HepG2 (cell line): ENCODE measurements at regions not wholly inside any gene's neighbourhood (a gene's known extent, or its start where the extent isn't known, plus 50 kb on each side); places are given as distances from the start of the nearest gene placed in this dataset.

Source experiments
- ATAC-seq: fragments of 200-7000 bp; cut with Tn5 transposase; 3 replicates; pipeline ENCODE4 v1.9.1; 2020; ENCODE audit warnings: mild to moderate bottlenecking, moderate library complexity
- BruUV-seq: library from RNA; stranded (reverse); fragments of 400-500 nt; replicated peaks from 2 replicates; lab custom pipeline; 2021; lab: Mats Ljungman, UMichigan
- CTCF ChIA-PET: fragments of 300-600 bp; formaldehyde crosslinking; extraction: SDS; loops from one replicate; lab custom pipeline; 2021; ENCODE audit warnings: low total read pairs, inconsistent platforms, low intra/inter-chr PET ratio; lab: Yijun Ruan, JAX
- POLR2A ChIA-PET: fragments of 350-600 bp; sonication (Branson Sonifier 250); formaldehyde crosslinking; loops from one replicate; lab custom pipeline; 2020; ENCODE audit warnings: antibody characterized with exemption, inconsistent platforms; lab: Yijun Ruan, JAX
- DNase-seq: peaks from one replicate; pipeline ENCODE4 v3.0.0-alpha.2; 2015; ENCODE audit warnings: low spot score
- FAIRE-seq: peaks from 3 replicates; lab custom pipeline; 2011; peaks lifted over from hg19 to GRCh38; lab: Jason Lieb, UNC
- H2AFZ ChIP-seq: one replicate; pipeline ENCODE4 v1.6.1; 2011; ENCODE audit warnings: low read length, inconsistent platforms
- H3K27ac ChIP-seq: fragments of 300-600 bp; 3 replicates; pipeline ENCODE4 v1.8.0; 2011; ENCODE audit warnings: mixed run types, mild to moderate bottlenecking, mixed read lengths, low read length, inconsistent platforms; ENCODE audit not compliant: insufficient read depth; ENCODE audit errors: extremely low read length
- H3K27me3 ChIP-seq, 2 experiments: fragments of 200-600 bp in 1 of 2; 2 replicates in 1 of 2; 3 replicates in 1 of 2; pipeline versions ENCODE4 v1.6.0 to v1.8.0; 2011; ENCODE audit warnings: low read length in 2 of 2, mild to moderate bottlenecking in 2 of 2, moderate library complexity in 2 of 2, inconsistent platforms in 1 of 2; ENCODE audit not compliant: insufficient read depth in 2 of 2, control insufficient read depth in 1 of 2
- H3K36me3 ChIP-seq, 2 experiments: fragments of 200-600 bp in 1 of 2; replicated peaks in 1 of 2; 2 replicates in 1 of 2; 3 replicates in 1 of 2; pipeline versions ENCODE4 v1.5.1 to v1.8.0; 2011; ENCODE audit warnings: low read length in 2 of 2, inconsistent platforms in 1 of 2; ENCODE audit not compliant: insufficient read depth in 2 of 2, control insufficient read depth in 1 of 2
- H3K4me1 ChIP-seq: 2 replicates; pipeline ENCODE4 v1.5.1; 2012; ENCODE audit warnings: low read length, inconsistent platforms; ENCODE audit not compliant: insufficient read depth
- H3K4me2 ChIP-seq: 2 replicates; pipeline ENCODE4 v1.6.0; 2011; ENCODE audit warnings: low read depth, low read length, inconsistent platforms
- H3K4me3 ChIP-seq, 3 experiments: fragments of 200-600 bp in 1 of 3; sonication (generic), shearing (Covaris generic) in 1 of 3; replicated peaks in 1 of 3; 2 replicates each; pipeline ENCODE4 v1.5.1; 2011 to 2016; ENCODE audit warnings: low read length in 3 of 3, inconsistent platforms in 2 of 3, low read depth in 2 of 3, mild to moderate bottlenecking in 2 of 3, control low read depth in 1 of 3, mixed read lengths in 1 of 3; ENCODE audit not compliant: insufficient read depth in 1 of 3
- H3K79me2 ChIP-seq: one replicate; pipeline ENCODE4 v1.6.1; 2011; ENCODE audit warnings: low read length, inconsistent platforms; ENCODE audit not compliant: insufficient read depth
- H3K9ac ChIP-seq: 2 replicates; pipeline ENCODE4 v1.6.0; 2011; ENCODE audit warnings: mild to moderate bottlenecking, low read depth, low read length, inconsistent platforms; ENCODE audit not compliant: insufficient read depth
- H3K9me3 ChIP-seq: 2 replicates; pipeline ENCODE4 v1.5.1; 2012; ENCODE audit warnings: mild to moderate bottlenecking, low read length
- H4K20me1 ChIP-seq: 2 replicates; pipeline ENCODE4 v1.6.0; 2011; ENCODE audit warnings: inconsistent platforms, mild to moderate bottlenecking, low read length, moderate library complexity; ENCODE audit not compliant: insufficient read depth
- ATF7 ChIP-seq, 2 experiments: fragments of 450-650 bp in 1 of 2; sonication (generic) in 1 of 2; formaldehyde crosslinking in 1 of 2; IDR thresholded peaks; 2 replicates each; pipeline versions ENCODE4 v1.4.0 to v1.6.1; 2016 to 2020; ENCODE audit warnings: antibody characterized with exemption in 1 of 2, mild to moderate bottlenecking in 1 of 2, missing genetic modification reagents in 1 of 2
- CHCHD3 ChIP-seq: sonication (generic); formaldehyde crosslinking; IDR thresholded peaks from 2 replicates; pipeline ENCODE4 v1.8.0; 2022; ENCODE audit warnings: mild to moderate bottlenecking, missing genetic modification reagents, moderate library complexity
- POLR2G ChIP-seq: fragments of 200-400 bp; formaldehyde crosslinking; IDR thresholded peaks from 2 replicates; pipeline ENCODE4 v1.6.1; 2018; ENCODE audit warnings: mild to moderate bottlenecking, low read depth, low read length, moderate library complexity
- THYN1 ChIP-seq: sonication (generic); formaldehyde crosslinking; IDR thresholded peaks from 2 replicates; pipeline ENCODE4 v1.8.1; 2023; ENCODE audit warnings: low read depth, mild to moderate bottlenecking, moderate library complexity, missing genetic modification reagents, borderline replicate concordance
- ZNF33B ChIP-seq: sonication (generic); formaldehyde crosslinking; IDR thresholded peaks from 2 replicates; pipeline ENCODE4 v1.5.1; 2020; ENCODE audit warnings: mild to moderate bottlenecking, missing genetic modification reagents
- ZNF510 ChIP-seq: sonication (generic); formaldehyde crosslinking; IDR thresholded peaks from 2 replicates; pipeline ENCODE4 v1.4.0; 2020; ENCODE audit warnings: low read depth, mild to moderate bottlenecking, missing genetic modification reagents
- WGBS: methylation state at CpG from one replicate; pipeline ENCODE4 v1.1.6; 2017; ENCODE audit warnings: low lambda C conversion rate; 5-methylcytosine and 5-hydroxymethylcytosine counted together
- in situ Hi-C: cut with HindIII; loops from 2 replicates; pipeline ENCODE4 v1.10.0; 2017; ENCODE audit warnings: low pct_unique_long_range_greater_than_20kb; ENCODE audit not compliant: extremely low pct_ligation_motif_present
- intact Hi-C: fragments of 100-400 bp; cut with micrococcal nuclease; formaldehyde crosslinking; loops from one replicate; pipeline ENCODE4 v1.10.0; 2022; ENCODE audit not compliant: unreplicated experiment
- TF ChIP-seq, protein P1 (sequence below): sonication (generic); formaldehyde crosslinking; IDR thresholded peaks from 2 replicates; pipeline ENCODE4 v1.4.0; 2020; ENCODE audit warnings: mild to moderate bottlenecking, missing genetic modification reagents, borderline replicate concordance
- TF ChIP-seq, protein P2 (sequence below): sonication (generic); formaldehyde crosslinking; IDR thresholded peaks from 2 replicates; pipeline ENCODE4 v1.4.0; 2020; ENCODE audit warnings: missing genetic modification reagents
- TF ChIP-seq, protein P3 (sequence below): sonication (generic); formaldehyde crosslinking; IDR thresholded peaks from 2 replicates; pipeline ENCODE4 v1.4.0; 2020; ENCODE audit warnings: missing genetic modification reagents

DNA sequence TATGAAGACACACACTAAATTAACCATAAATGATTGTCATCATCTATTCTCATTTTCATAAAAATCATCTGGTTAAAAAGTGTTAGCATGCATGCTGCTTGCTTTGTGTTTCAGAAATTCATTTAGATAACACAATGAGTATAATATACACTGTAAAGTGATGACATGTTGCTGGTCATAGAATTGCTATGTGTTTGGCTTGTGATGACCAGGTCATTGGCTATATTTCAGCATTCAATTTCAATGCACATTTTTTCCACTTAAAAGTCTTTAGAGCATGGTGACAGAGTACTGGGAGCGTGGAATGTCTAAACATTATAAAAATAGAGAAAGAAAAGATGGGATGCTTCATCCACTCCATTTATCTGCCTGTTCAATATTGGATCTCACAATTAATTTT is 1291.1 kb upstream of the MAP3K7 start:
- DNase-seq: no peak
- H2AFZ ChIP-seq: no peak overlapping the region
- in situ Hi-C loops (no loop called here), intact Hi-C loops (no loop called here)
- no peak overlapping the region for H3K27ac ChIP-seq
- POLR2A ChIA-PET: no interaction called here
- H3K9me3 ChIP-seq: 0 out of 2 replicates have a peak, but pooled peaks cover 6% of the 10 kb centered on the region
- H3K36me3 ChIP-seq: no peaks in the 10 kb centered on the region
- H4K20me1 ChIP-seq: no peaks in the 10 kb centered on the region
- no peak overlapping the region for H3K4me3 ChIP-seq
- WGBS: 0% methylated on average over 1 of the region's 1 CpG
- no peak overlapping the region for H3K9ac ChIP-seq
- CTCF ChIA-PET: no interaction called here
- H3K4me1 ChIP-seq: no peaks in the 10 kb centered on the region
- TF ChIP-seq, protein P1, sequence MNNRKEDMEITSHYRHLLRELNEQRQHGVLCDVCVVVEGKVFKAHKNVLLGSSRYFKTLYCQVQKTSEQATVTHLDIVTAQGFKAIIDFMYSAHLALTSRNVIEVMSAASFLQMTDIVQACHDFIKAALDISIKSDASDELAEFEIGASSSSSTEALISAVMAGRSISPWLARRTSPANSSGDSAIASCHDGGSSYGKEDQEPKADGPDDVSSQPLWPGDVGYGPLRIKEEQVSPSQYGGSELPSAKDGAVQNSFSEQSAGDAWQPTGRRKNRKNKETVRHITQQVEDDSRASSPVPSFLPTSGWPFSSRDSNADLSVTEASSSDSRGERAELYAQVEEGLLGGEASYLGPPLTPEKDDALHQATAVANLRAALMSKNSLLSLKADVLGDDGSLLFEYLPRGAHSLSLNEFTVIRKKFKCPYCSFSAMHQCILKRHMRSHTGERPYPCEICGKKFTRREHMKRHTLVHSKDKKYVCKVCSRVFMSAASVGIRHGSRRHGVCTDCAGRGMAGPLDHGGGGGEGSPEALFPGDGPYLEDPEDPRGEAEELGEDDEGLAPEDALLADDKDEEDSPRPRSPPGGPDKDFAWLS: no peak
- no peak for TF ChIP-seq CHCHD3 (CRISPR knock-in tag)
- no peak for TF ChIP-seq ATF7 (IDR thresholded peaks at IDR 0.05)
- no peak for TF ChIP-seq ATF7 (CRISPR knock-in tag; IDR thresholded peaks at IDR 0.05)
- no peak for TF ChIP-seq ZNF510 (CRISPR knock-in tag)
- TF ChIP-seq THYN1 (CRISPR knock-in tag): no peak
- no peak for TF ChIP-seq POLR2G
- TF ChIP-seq ZNF33B (CRISPR knock-in tag): no peak
- TF ChIP-seq, protein P2, sequence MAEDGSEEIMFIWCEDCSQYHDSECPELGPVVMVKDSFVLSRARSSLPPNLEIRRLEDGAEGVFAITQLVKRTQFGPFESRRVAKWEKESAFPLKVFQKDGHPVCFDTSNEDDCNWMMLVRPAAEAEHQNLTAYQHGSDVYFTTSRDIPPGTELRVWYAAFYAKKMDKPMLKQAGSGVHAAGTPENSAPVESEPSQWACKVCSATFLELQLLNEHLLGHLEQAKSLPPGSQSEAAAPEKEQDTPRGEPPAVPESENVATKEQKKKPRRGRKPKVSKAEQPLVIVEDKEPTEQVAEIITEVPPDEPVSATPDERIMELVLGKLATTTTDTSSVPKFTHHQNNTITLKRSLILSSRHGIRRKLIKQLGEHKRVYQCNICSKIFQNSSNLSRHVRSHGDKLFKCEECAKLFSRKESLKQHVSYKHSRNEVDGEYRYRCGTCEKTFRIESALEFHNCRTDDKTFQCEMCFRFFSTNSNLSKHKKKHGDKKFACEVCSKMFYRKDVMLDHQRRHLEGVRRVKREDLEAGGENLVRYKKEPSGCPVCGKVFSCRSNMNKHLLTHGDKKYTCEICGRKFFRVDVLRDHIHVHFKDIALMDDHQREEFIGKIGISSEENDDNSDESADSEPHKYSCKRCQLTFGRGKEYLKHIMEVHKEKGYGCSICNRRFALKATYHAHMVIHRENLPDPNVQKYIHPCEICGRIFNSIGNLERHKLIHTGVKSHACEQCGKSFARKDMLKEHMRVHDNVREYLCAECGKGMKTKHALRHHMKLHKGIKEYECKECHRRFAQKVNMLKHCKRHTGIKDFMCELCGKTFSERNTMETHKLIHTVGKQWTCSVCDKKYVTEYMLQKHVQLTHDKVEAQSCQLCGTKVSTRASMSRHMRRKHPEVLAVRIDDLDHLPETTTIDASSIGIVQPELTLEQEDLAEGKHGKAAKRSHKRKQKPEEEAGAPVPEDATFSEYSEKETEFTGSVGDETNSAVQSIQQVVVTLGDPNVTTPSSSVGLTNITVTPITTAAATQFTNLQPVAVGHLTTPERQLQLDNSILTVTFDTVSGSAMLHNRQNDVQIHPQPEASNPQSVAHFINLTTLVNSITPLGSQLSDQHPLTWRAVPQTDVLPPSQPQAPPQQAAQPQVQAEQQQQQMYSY (CRISPR knock-in tag): no peak
- TF ChIP-seq, protein P3, sequence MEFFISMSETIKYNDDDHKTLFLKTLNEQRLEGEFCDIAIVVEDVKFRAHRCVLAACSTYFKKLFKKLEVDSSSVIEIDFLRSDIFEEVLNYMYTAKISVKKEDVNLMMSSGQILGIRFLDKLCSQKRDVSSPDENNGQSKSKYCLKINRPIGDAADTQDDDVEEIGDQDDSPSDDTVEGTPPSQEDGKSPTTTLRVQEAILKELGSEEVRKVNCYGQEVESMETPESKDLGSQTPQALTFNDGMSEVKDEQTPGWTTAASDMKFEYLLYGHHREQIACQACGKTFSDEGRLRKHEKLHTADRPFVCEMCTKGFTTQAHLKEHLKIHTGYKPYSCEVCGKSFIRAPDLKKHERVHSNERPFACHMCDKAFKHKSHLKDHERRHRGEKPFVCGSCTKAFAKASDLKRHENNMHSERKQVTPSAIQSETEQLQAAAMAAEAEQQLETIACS: no peak
- H3K27me3 ChIP-seq: no peaks in the 10 kb centered on the region
- ATAC-seq: no peak
- BruUV-seq: no TSS peak
- no peak for FAIRE-seq
- H3K4me2 ChIP-seq: no peak overlapping the region
- H3K79me2 ChIP-seq: no peaks in the 10 kb centered on the region
